SK-N-SH treated with all-trans-retinoic acid at 6 μM for 48 hours (cell line): ENCODE measurements at regions not wholly inside any gene's neighbourhood (a gene's known extent, or its start where the extent isn't known, plus 50 kb on each side); places are given as distances from the start of the nearest gene placed in this dataset.
"Not testable (repeated sequence)": the region's sequence is repeated elsewhere in the genome, so short reads cannot be mapped to it uniquely, and the experiment has no call there.

Experiments used
- ATAC-seq: fragments of 200-7000 bp; cut with Tn5 transposase; 3 replicates; pipeline ENCODE4 v1.9.1; 2020; ENCODE audit warnings: mild to moderate bottlenecking, moderate library complexity
- ARNTL ChIP-seq: fragments of 450-650 bp; formaldehyde crosslinking; IDR thresholded peaks from 2 replicates; pipeline ENCODE4 v1.5.0; 2020; ENCODE audit warnings: low read depth, mild to moderate bottlenecking, moderate library complexity, borderline replicate concordance
- BACH2 ChIP-seq: fragments of 250-450 bp; sonication (Bioruptor Pico); IDR thresholded peaks from 2 replicates; pipeline ENCODE4 v1.9.0; 2021; ENCODE audit warnings: mild to moderate bottlenecking, borderline replicate concordance
- CREB5 ChIP-seq: fragments of 250-450 bp; sonication (Bioruptor Pico); IDR thresholded peaks from 2 replicates; pipeline ENCODE4 v1.5.1; 2020; ENCODE audit warnings: low read depth, mild to moderate bottlenecking, moderate library complexity
- CSRNP3 ChIP-seq: fragments of 250-450 bp; sonication (Bioruptor Pico); IDR thresholded peaks from 2 replicates; pipeline ENCODE4 v1.5.1; 2021; ENCODE audit warnings: mild to moderate bottlenecking, moderate library complexity
- ESRRG ChIP-seq: fragments of 250-450 bp; sonication (Bioruptor Pico); IDR thresholded peaks from 2 replicates; pipeline ENCODE4 v1.6.1; 2021; ENCODE audit warnings: mild to moderate bottlenecking
- GLIS3 ChIP-seq: fragments of 250-450 bp; sonication (Bioruptor Pico); IDR thresholded peaks from 2 replicates; pipeline ENCODE4 v1.5.0; 2020; ENCODE audit warnings: mild to moderate bottlenecking, moderate library complexity
- ISL1 ChIP-seq: fragments of 250-450 bp; sonication (Bioruptor Pico); IDR thresholded peaks from 2 replicates; pipeline ENCODE4 v2.1.2; 2022; ENCODE audit warnings: mild to moderate bottlenecking, moderate library complexity
- OSR1 ChIP-seq: fragments of 250-450 bp; sonication (Bioruptor Pico); IDR thresholded peaks from 2 replicates; pipeline ENCODE4 v1.8.0; 2022; ENCODE audit warnings: moderate library complexity, mild to moderate bottlenecking, inconsistent platforms
- POU6F1 ChIP-seq: fragments of 250-450 bp; sonication (Bioruptor Pico); IDR thresholded peaks from 2 replicates; pipeline ENCODE4 v1.8.0; 2021; ENCODE audit warnings: low read depth, mild to moderate bottlenecking, moderate library complexity, borderline replicate concordance
- RARB ChIP-seq: fragments of 250-450 bp; sonication (Bioruptor Pico); IDR thresholded peaks from 2 replicates; pipeline ENCODE4 v1.8.0; 2021; ENCODE audit warnings: mild to moderate bottlenecking, moderate library complexity
- SNAI2 ChIP-seq: fragments of 250-450 bp; sonication (Bioruptor Pico); IDR thresholded peaks from 2 replicates; pipeline ENCODE4 v1.5.0; 2020; ENCODE audit warnings: mild to moderate bottlenecking, moderate library complexity
- TCF4 ChIP-seq: fragments of 250-450 bp; sonication (Bioruptor Pico); IDR thresholded peaks from 2 replicates; pipeline ENCODE4 v1.8.0; 2021; ENCODE audit warnings: mild to moderate bottlenecking, moderate library complexity, borderline replicate concordance
- TOX ChIP-seq: fragments of 250-450 bp; sonication (Bioruptor Pico); IDR thresholded peaks from 2 replicates; pipeline ENCODE4 v1.8.0; 2021; ENCODE audit warnings: mild to moderate bottlenecking, moderate library complexity, borderline replicate concordance
- ZC3H10 ChIP-seq: fragments of 250-450 bp; sonication (Bioruptor Pico); IDR thresholded peaks from 2 replicates; pipeline ENCODE4 v1.5.1; 2021; ENCODE audit warnings: mild to moderate bottlenecking, moderate library complexity
- ZFP3 ChIP-seq: fragments of 250-450 bp; sonication (Bioruptor Pico); IDR thresholded peaks from 2 replicates; pipeline ENCODE4 v1.5.0; 2020; ENCODE audit warnings: mild to moderate bottlenecking, moderate library complexity
- ZFP30 ChIP-seq: fragments of 450-650 bp; formaldehyde crosslinking; IDR thresholded peaks from 2 replicates; pipeline ENCODE4 v1.5.0; 2022; ENCODE audit warnings: mild to moderate bottlenecking, moderate library complexity
- ZNF565 ChIP-seq: fragments of 450-650 bp; formaldehyde crosslinking; conservative IDR thresholded peaks from 2 replicates; pipeline ENCODE4 v1.5.0; 2020; ENCODE audit warnings: low read depth, mild to moderate bottlenecking, moderate library complexity
- ZNF70 ChIP-seq: fragments of 450-650 bp; formaldehyde crosslinking; IDR thresholded peaks from 2 replicates; pipeline ENCODE4 v1.5.0; 2020; ENCODE audit warnings: mild to moderate bottlenecking, moderate library complexity
- ZNF8 ChIP-seq: fragments of 450-650 bp; formaldehyde crosslinking; IDR thresholded peaks from 2 replicates; pipeline ENCODE4 v1.5.0; 2020; ENCODE audit warnings: mild to moderate bottlenecking, moderate library complexity

- ATAC-seq, result no peak
- TF ChIP-seq GLIS3 (no peak), RARB (CRISPR knock-in tag) (no peak)
These were observed 388.3 kb downstream of the COG6 start for GRCh38 chr13:40043764-40044163.

- TF ChIP-seq CREB5 (CRISPR knock-in tag), result no peak
- ATAC-seq, result no peak
These were observed 391.9 kb downstream of the COG6 start for GRCh38 chr13:40047322-40047771.

- no peak for ATAC-seq
These were observed 393.1 kb downstream of the COG6 start for GRCh38 chr13:40048551-40048950.

GRCh38 chr13:40052954-40053353, 397.5 kb downstream of the COG6 start:
- TF ChIP-seq ARNTL (CRISPR knock-in tag), result no peak
- no peak for TF ChIP-seq TCF4 (CRISPR knock-in tag)
- TF ChIP-seq ZC3H10 (CRISPR knock-in tag), result no peak
- TF ChIP-seq BACH2 (CRISPR knock-in tag), result no peak
- no peak for TF ChIP-seq ZNF70 (CRISPR knock-in tag)
- TF ChIP-seq ZFP30 (CRISPR knock-in tag), result no peak
- no peak for TF ChIP-seq OSR1 (CRISPR knock-in tag)
- no peak for TF ChIP-seq ZNF565 (CRISPR knock-in tag)
- no peak for TF ChIP-seq SNAI2
- no peak for TF ChIP-seq ZFP3
- TF ChIP-seq CREB5 (CRISPR knock-in tag), result no peak
- no peak for ATAC-seq

More at GRCh38 chr13:40048551-40048950, 393.1 kb downstream of the COG6 start:
- TF ChIP-seq TOX (CRISPR knock-in tag), result no peak

GRCh38 chr13:40053401-40053800, 397.9 kb downstream of the COG6 start:
- no peak for ATAC-seq
- no peak for TF ChIP-seq TCF4 (CRISPR knock-in tag)
- no peak for TF ChIP-seq CSRNP3 (CRISPR knock-in tag)
- no peak for TF ChIP-seq ISL1 (CRISPR knock-in tag)

- not testable (repeated sequence) for ATAC-seq
These were observed 399.0 kb downstream of the COG6 start for GRCh38 chr13:40054422-40054821.

- ATAC-seq, result no peak
- TF ChIP-seq ZC3H10 (CRISPR knock-in tag), result no peak
- TF ChIP-seq CREB5 (CRISPR knock-in tag), result no peak
- TF ChIP-seq ZNF8 (CRISPR knock-in tag), result no peak
- TF ChIP-seq OSR1 (CRISPR knock-in tag), result no peak
- no peak for TF ChIP-seq RARB (CRISPR knock-in tag)
- no peak for TF ChIP-seq GLIS3
- TF ChIP-seq POU6F1 (CRISPR knock-in tag), result no peak
- no peak for TF ChIP-seq CSRNP3 (CRISPR knock-in tag)
- TF ChIP-seq TCF4 (CRISPR knock-in tag), result no peak
- TF ChIP-seq ZFP30 (CRISPR knock-in tag), result no peak
- no peak for TF ChIP-seq ARNTL (CRISPR knock-in tag)
- no peak for TF ChIP-seq BACH2 (CRISPR knock-in tag)
- TF ChIP-seq ESRRG (CRISPR knock-in tag), result no peak
These were observed 401.6 kb downstream of the COG6 start for GRCh38 chr13:40056898-40057619.
